Raji (cell line): ENCODE measurements at regions not wholly inside any gene's neighbourhood (a gene's known extent, or its start where the extent isn't known, plus 50 kb on each side); places are given as distances from the start of the nearest gene placed in this dataset.

Source experiments
- POLR2A ChIP-seq: IDR thresholded peaks from 2 replicates; pipeline ENCODE4 v1.6.1; 2011; ENCODE audit warnings: low read depth, low read length, control low read depth; ENCODE audit not compliant: insufficient read depth

DNA sequence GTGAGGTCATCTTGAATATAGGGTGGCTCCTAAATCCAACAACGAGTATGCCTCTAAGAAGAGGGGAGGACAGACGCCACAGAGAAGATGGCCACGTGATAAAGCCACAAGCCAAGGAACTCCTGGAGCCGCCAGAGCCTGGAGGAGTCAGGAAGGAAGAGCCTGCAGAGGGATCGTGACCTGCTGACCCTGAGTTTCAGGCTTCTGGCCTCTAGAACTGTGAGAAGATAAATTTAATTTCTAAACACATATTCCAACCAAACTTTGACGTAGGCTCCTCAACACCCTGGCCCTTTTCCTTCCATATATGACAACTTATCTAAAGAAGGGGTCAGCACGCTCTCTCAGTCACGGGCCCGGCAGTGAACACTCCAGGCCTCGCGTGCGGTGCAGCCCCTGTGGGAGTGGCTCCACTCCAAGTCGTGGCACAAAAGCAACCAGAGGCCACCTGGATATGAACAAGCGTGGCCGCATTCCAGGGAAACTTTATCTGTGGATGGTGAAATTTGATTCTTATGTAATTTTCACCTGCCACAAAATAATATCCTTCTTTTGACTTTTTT lies 138.6 kb upstream of the AJAP1 start:
- no peak for TF ChIP-seq POLR2A

DNA sequence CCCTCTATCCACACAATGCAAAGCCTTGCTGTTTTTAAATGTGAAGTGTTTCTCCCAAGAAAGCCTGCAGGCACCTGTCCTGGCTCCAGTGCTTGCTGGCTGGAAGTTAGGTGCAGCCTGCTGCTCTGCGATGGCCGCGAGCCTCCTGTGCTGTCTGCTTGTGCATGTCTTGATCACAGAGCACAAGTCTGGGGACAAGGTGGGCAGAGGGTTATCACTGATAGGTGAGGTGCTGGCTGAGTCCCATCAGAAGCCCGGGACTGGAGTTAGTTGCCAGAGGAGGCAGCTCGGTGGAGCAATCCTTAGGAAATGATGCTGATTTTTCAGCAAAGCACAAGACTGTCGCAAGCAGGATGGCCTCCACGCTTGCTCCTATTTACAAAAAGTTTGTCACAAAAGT lies 137.8 kb upstream of the AJAP1 start:
- no peak for TF ChIP-seq POLR2A

DNA sequence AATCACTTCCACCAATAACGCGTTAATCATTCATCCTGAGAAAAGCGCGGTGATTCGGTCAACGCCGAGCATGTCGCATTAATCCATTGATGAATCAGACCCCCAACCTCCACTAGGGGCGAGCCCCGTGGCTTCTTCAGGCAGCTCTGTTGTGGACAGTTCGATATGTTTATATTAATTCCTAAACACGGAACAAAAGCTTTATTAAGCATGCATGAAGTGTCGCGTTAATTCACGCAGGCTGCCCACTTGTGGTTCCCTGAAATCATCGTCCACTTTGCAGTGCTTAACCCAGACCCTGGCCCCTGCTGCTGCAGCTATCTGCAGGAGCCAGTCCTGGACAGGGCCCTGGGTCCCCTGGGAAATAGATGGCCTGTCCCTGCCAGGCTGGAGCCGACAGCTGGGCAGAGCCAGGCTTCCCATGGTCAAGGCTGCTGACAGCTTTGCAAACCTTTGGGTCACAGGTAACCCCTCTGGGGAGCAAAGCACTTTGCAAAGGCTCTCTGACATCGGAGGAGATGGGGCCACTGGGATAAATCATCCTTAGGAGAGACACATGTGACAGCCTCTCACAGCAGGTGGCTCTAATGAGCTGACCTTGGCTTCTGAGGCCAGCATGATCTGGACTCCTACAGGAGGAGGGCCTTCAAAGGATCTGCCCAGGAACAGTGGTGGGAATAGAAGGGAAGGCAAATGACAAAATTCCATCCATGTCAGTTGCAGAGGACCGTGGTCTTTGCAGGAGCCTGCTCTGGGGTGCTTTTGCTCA lies 137.0 kb upstream of the AJAP1 start:
- no peak for TF ChIP-seq POLR2A

DNA sequence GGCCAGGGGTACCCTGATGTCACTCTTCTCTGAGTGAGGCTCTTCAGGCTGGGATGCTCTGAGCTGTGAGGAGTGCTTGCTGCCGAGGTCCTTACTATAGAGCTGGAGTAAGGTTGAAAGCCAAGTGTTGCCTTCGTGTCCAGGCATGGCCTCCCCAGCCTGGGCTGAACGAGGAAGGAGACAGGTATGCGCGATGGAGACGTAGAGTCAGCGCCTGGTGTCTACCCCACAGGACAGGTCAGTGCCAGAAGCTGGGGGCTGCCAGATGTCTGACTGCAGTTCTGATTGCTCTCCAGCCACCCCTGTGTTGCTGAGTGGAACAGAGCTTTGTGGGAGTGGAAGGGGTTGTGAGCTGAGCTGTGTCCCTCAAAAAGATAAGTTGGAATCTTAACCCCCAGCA lies 135.8 kb upstream of the AJAP1 start:
- no peak for TF ChIP-seq POLR2A

DNA sequence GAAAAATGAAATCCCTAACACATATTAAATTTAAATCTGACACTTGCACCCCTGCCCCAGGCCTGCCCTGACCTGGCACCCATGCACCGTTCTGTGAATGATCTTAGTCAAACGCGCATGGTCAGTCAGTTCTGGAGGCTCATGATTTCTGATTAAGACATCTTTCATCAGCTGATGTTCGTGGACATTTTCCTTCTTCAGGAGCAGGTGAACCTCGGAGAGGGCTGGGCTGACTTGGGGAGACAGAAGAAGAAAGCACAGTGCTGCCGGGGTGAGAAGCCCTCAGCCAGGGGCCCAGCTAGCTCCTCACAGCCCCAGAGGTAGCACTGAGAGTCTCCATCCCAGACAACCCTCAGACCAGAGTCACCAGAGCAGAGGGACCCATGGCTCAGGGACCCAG lies 134.5 kb upstream of the AJAP1 start:
- no peak for TF ChIP-seq POLR2A

DNA sequence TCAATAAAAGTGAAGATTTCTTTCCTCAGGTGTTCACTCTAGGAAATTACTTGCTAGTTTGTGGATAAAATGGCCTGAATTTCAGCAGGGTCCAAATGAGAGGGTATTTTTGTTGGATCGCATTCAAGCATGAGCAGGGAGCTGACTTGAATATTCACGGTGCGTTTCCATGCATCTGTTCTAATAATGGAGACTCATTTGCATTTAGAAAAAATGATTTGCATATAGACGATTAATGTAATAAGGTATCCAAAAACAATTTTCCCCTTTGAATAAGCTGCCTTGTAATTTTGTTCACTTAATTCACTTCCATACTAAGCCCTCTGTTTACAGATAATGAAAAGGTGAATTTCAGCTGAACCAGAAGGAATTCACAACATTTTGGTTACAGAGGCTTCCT lies 130.9 kb upstream of the AJAP1 start:
- no peak for TF ChIP-seq POLR2A

DNA sequence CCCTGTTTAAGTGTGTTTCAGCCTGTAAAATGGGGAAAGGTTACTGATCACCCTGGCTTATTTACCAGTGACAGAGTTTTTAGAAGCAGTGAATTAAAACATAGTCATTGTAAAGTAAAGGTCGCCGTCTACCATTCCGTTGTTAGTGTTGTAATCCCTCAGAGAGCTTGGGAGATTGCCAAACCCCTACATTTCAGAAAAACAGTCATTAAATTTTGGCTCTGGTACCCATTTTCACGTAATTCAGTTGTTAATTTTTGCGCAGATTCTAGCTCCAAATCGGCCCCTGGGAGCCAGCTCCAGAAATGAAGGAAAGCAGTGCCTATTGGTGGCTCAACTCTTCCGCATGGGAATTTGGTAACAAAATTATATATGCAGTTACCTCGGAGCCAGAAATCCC lies 127.7 kb upstream of the AJAP1 start:
- no peak for TF ChIP-seq POLR2A

DNA sequence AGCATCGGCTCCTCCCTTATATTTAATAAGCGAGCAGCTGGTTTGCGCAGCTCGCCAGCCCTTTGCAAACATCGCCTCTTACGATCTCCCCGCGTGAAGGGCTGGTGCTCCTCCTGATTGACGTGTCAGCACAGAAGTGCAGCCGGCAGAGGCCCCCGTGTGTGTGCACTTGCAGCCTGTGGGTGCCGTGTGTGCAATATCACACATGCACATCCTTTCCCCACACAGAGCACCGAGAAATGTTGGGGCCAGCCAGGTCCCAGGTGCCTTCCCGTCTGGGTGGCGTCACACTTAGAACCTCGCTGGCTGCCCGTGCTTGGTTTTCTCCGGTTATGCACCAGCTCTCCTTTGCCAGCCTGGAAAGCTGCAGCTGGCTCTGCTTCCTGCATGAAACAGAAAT lies 126.6 kb upstream of the AJAP1 start:
- TF ChIP-seq POLR2A = no peak

DNA sequence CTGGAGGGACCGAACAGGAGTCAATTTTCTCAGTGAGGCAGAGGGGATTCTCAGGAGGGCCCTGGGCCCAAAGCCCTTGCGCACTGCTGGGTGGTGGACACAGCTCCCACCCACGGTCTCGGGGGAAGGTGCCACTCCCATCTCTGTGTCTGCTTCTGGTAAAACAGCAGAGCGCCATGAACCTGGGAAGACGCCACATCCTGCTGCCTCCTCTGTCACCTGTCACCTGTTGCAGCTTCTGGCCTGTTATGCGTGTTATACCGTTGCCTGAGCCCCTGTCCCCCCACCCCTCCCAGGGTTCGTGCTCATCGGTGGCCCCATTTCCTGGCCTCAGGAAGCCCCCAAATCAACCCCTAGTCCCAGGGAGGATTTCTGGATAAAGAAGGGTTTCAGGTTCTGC lies 125.8 kb upstream of the AJAP1 start:
- no peak for TF ChIP-seq POLR2A

DNA sequence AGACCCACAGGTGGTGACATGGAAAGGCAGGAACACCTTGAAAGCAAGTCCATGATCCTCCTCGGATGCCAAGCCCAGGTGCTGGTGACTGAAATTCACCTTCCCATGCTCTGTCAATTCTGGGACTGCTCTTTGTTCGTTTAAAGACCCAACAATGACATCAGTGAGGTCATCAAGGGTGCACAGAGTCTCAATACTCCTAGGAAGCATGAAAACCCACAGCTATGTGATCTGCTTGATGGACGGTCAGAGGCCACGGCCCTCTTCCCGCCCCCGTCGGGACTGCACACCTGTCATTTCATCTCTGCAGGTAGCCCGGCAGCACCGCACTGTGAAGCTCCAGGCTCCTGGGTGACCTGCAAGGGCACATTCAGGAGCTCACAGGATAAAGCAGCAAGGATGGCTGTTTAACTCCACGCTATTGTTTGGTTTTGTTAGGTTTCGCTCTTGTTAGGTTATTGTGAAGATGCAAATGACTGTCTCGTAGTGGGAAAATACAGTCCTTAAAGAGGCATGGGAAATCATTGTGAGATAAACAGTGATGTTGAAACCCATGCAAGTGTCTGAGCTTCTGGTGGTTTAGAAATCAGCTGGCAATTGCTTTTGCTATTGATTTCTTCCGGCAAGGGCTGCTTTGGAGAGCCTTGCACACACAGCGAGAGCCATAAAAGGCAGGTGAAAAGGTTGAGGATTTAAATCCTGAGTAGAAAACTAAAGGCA lies 124.8 kb upstream of the AJAP1 start:
- no peak for TF ChIP-seq POLR2A

DNA sequence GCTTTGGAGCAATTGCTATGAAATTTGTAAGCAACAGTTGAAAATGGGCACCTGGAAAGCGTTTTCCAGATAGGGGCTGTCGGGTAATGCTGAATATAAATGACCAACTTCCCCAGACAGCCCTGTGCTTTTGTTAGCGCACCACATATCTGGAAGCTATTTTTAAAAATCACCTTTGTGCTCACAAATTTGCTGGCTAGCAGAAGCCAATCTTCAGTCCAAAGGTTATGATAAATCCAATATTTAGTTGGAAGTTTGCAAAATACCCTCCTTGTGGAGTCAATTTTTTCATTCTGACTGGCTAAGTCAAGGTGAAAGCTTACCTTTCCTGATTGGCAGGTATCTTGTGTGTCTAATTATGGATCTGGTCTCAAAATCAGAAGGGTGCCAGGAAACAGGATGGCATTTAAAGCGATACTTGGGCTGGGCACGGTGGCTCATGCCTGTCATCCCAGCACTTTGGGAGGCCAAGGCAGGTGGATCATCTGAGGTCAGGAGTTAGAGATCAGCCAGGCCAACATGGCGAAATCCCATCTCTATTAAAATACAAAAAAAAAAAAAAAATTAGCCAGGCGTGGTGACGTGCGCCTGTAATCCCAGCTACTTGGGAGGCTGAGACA lies 124.1 kb upstream of the AJAP1 start:
- TF ChIP-seq POLR2A = no peak

DNA sequence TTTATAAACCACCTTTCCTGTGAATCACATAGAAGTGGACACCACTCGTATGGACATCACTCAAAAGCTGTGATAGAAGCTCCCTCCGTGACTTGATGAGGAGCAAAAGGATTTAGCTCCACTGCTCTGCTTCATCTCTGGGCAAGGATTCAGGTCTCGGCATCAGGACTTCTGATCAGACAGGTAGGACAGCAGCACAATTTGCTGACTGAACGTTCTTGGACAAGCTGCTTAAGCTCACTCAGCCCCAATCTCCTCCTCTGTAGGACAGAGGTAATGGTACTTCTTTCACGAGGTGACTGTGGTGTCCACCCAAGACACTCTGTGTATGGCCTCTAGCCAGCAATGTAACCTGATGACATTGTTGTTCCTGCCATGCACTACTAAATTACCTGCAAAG lies 122.6 kb upstream of the AJAP1 start:
- TF ChIP-seq POLR2A = no peak

DNA sequence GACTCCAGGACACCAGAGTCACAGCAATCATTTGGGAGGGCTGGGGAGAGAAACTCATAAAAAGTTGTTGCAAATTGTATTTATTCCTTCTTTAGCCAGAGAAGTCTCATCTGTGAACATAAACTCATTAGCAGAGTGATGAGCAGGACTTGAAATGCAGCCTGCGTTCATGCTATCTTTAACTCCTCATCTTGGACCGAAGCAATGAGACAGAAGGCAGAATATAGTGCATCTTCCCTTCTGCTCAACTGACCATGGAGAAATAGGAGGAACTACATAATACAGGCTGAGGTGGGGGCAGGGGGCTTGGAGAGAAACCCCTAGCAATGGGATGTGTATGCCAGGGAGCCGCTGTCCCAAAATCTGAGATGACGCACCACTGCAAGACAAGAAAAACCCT lies 121.8 kb upstream of the AJAP1 start:
- no peak for TF ChIP-seq POLR2A

DNA sequence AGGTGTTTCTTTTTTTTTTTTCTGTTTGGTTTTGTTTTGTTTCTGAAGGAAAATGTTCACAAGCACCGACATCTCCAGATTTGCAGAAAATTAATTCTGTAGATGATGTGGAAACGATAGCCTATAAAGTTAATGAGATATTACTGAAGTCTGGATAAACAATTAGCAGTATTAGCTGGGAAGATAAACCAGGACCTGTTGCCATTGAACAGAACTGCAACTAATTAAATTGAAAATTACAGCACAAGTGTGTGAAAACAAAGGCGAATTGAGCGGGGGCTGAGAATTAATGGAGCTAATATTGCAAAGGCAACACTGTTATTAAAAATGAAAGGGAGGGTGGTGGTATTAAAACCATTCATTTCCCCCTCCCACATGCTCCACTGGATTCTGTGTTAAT lies 107.5 kb upstream of the AJAP1 start:
- no peak for TF ChIP-seq POLR2A

DNA sequence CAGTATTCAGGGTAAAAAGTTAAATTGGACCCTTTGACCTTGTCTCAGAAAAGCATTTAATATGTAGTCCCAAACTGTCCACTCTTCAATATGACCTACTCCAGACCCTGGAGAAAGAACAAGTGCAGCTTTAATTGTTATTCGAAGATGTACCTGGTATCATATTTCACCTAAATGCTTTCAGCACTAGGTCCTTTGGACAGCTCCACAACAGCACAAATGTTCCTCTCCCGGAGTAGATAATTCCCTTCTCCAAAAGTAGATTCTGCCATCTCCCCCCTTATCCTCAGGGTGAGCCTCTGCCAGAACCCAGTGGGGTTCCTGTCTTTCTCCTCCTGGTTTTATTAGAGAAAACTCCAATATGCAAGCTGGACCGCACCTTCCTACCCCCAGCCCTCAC lies 104.5 kb upstream of the AJAP1 start:
- TF ChIP-seq POLR2A = no peak

DNA sequence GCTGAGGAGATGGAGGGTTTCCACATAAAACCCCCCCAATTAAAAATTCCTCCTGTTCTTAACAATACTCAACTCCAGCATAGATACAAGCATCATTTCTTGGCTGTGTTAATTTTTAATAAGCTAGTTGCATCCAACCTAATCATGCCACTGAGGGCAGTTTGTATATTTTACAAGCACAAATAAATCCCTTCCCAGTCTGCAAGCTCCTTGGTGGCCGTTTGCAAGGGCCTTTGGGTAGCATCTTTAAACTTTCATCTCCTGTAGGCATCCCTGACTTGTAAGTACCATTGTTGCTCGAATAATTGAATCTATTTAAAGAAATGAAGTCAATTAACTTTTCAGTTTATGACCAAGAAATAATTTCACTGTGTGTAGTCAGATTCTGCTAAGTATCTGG lies 103.5 kb upstream of the AJAP1 start:
- TF ChIP-seq POLR2A = no peak
